MCF 10A (cell line): ENCODE measurements at regions not wholly inside any gene's neighbourhood (a gene's known extent, or its start where the extent isn't known, plus 50 kb on each side); places are given as distances from the start of the nearest gene placed in this dataset. TPM values are rescaled to one million over a fixed set of nuclear protein-coding genes. Genes with fewer than 3 reads are reported as not detected.

ENCODE experiments used
- BruUV-seq: library from RNA; stranded (reverse); fragments of 400-500 nt; replicated peaks from 2 replicates; lab custom pipeline; 2021; lab: Mats Ljungman, UMichigan
- CTCF ChIA-PET: fragments of 300-600 bp; sonication (Branson Sonifier 250); formaldehyde crosslinking; extraction: SDS; loops from one replicate; lab custom pipeline; 2021; ENCODE audit warnings: antibody characterized with exemption, inconsistent platforms; lab: Yijun Ruan, JAX
- POLR2A ChIA-PET: fragments of 300-600, 350-650 bp; sonication (Branson Sonifier 250); formaldehyde crosslinking; extraction: SDS; loops from one replicate; lab custom pipeline; 2020; ENCODE audit warnings: antibody characterized with exemption, inconsistent platforms; lab: Yijun Ruan, JAX
- DNase-seq: peaks from one replicate; pipeline ENCODE4 v3.0.0-alpha.2; 2018; ENCODE audit not compliant: unreplicated experiment
- H3K27ac Mint-ChIP-seq: one replicate; pipeline ENCODE4 v1.8.0; 2022; ENCODE audit warnings: mild to moderate bottlenecking, low read depth, mixed read lengths; ENCODE audit not compliant: unreplicated experiment
- H3K27me3 Mint-ChIP-seq: one replicate; pipeline ENCODE4 v1.8.0; 2022; ENCODE audit warnings: mixed read lengths; ENCODE audit not compliant: insufficient read depth, unreplicated experiment
- H3K36me3 Mint-ChIP-seq: one replicate; pipeline ENCODE4 v1.8.0; 2022; ENCODE audit warnings: mild to moderate bottlenecking, moderate library complexity, mixed read lengths; ENCODE audit not compliant: insufficient read depth, unreplicated experiment
- H3K4me1 Mint-ChIP-seq: one replicate; pipeline ENCODE4 v1.8.0; 2022; ENCODE audit warnings: mixed read lengths; ENCODE audit not compliant: insufficient read depth, unreplicated experiment
- H3K4me3 Mint-ChIP-seq: one replicate; pipeline ENCODE4 v1.8.0; 2022; ENCODE audit warnings: mild to moderate bottlenecking, moderate library complexity, mixed read lengths; ENCODE audit not compliant: unreplicated experiment
- H3K9me3 Mint-ChIP-seq: one replicate; pipeline ENCODE4 v1.8.0; 2022; ENCODE audit warnings: mixed read lengths; ENCODE audit not compliant: unreplicated experiment
- intact Hi-C: fragments of 100-400 bp; cut with micrococcal nuclease; formaldehyde crosslinking; loops from 2 replicates; pipeline ENCODE4 v1.14.1; 2022
- microRNA-seq: library from miRNA; unstranded; fragments of <30 nt; microRNA quantifications from one replicate; pipeline ENCODE4 v1.2.0, GENCODE V29; 2022
- TF ChIP-seq, protein P1 (sequence below): fragments of 200-600 bp; IDR thresholded peaks from one replicate; pipeline ENCODE4 v1.8.0; 2022; ENCODE audit warnings: antibody characterized with exemption, mild to moderate bottlenecking; ENCODE audit not compliant: unreplicated experiment

DNA sequence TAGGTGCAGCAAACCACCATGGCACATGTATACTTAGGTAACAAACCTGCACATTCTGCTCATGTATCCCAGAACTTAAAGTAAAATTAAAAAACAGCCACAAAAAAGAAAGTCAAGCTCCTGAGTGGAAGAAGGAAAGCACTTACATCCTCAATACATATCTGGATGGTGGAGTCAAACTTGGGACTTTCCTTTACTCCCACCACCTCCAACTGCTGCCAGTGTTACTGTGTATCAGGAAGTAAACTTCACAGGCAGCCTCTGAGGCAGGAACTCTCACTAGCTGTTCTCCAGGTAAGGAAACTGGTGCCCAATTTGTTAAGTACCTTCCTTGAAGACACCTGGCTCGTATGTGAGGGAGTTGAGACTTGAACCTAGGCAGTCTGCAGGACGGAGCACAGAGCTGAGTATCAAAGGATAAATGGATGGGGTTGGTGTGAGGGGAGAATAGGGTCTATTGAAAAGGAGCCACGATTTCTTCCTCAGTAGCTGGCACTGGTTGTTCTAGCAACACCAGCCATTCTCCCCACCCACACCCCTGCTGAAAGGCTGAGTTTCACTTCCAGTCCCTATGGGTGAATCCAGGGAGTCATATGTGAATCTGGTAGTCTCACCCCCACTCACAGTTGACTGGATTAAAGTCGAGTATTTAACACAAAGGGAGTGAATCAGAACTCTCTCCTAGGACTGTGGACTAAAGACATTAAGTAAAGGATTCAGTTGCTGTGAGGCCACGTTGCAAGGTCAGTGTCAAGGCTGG, 50.0 kb upstream of the GPR39 start:
- DNase-seq, result no peak
- POLR2A ChIA-PET, result no interaction called here
- TF ChIP-seq, protein P1, sequence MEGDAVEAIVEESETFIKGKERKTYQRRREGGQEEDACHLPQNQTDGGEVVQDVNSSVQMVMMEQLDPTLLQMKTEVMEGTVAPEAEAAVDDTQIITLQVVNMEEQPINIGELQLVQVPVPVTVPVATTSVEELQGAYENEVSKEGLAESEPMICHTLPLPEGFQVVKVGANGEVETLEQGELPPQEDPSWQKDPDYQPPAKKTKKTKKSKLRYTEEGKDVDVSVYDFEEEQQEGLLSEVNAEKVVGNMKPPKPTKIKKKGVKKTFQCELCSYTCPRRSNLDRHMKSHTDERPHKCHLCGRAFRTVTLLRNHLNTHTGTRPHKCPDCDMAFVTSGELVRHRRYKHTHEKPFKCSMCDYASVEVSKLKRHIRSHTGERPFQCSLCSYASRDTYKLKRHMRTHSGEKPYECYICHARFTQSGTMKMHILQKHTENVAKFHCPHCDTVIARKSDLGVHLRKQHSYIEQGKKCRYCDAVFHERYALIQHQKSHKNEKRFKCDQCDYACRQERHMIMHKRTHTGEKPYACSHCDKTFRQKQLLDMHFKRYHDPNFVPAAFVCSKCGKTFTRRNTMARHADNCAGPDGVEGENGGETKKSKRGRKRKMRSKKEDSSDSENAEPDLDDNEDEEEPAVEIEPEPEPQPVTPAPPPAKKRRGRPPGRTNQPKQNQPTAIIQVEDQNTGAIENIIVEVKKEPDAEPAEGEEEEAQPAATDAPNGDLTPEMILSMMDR, result no peak
- Mint-ChIP-seq H3K27me3 (no peaks in the 10 kb centered on the region), H3K4me3 (no peak overlapping the region), H3K9me3 (peaks cover 14% of the 10 kb centered on the region), H3K4me1 (no peaks in the 10 kb centered on the region), H3K36me3 (peaks cover 6% of the 10 kb centered on the region), H3K27ac (no peak overlapping the region)
- intact Hi-C loops, result no loop called here
- CTCF ChIA-PET, result interaction anchor here (0.6 to 2.4 kb wide), 4 partner anchors 18 to 1468 kb away, joined by 3 to 7 read pairs (median 4); no protein-coding TSS in a partner anchor
- no TSS peak for BruUV-seq

Small RNA genes in the stretch of these regions (microRNA-seq; reads per million reads assigned to microRNA genes)
- gene MIR663B, result not detected
